Suppressor macrophage (primary cell): ENCODE measurements at regions not wholly inside any gene's neighbourhood (a gene's known extent, or its start where the extent isn't known, plus 50 kb on each side); places are given as distances from the start of the nearest gene placed in this dataset.
A peak's percentile ranks its signal among the peaks of the same experiment; 100 is the strongest.
"Not testable (repeated sequence)": the region's sequence is repeated elsewhere in the genome, so short reads cannot be mapped to it uniquely, and the experiment has no call there.

Experiments
- DNase-seq, 4 experiments: peaks; one replicate each; pipeline ENCODE4 v3.0.0-alpha.2; 2020 to 2022

- peak in 1 of 4 experiments; percentile 7 for DNase-seq
Measured at GRCh38 chr6:11889572-11889971, 111.0 kb upstream of the ADTRP start.

- no peak for DNase-seq
Measured at GRCh38 chr6:11888727-11889126, 110.1 kb upstream of the ADTRP start.

GRCh38 chr6:11885159-11885558 lies 106.6 kb upstream of the ADTRP start:
- DNase-seq = no peak

- DNase-seq = not testable (repeated sequence)
Measured at GRCh38 chr6:11883471-11883870, 104.9 kb upstream of the ADTRP start.

GRCh38 chr6:11880156-11880555 lies 101.6 kb upstream of the ADTRP start:
- DNase-seq = not testable (repeated sequence)

- DNase-seq = no peak
Measured at GRCh38 chr6:11878735-11879134, 100.1 kb upstream of the ADTRP start.

- no peak for DNase-seq
Measured at GRCh38 chr6:11878029-11878428, 99.4 kb upstream of the ADTRP start.

GRCh38 chr6:11876934-11877433 lies 98.4 kb upstream of the ADTRP start:
- no peak for DNase-seq

GRCh38 chr6:11875325-11876109 lies 96.9 kb upstream of the ADTRP start:
- no peak for DNase-seq

GRCh38 chr6:11869672-11870340 lies 91.2 kb upstream of the ADTRP start:
- DNase-seq = no peak

GRCh38 chr6:11868392-11868791 lies 89.8 kb upstream of the ADTRP start:
- DNase-seq = no peak

GRCh38 chr6:11865680-11866300 lies 87.2 kb upstream of the ADTRP start:
- DNase-seq = no peak

- DNase-seq = no peak
Measured at GRCh38 chr6:11858439-11858838, 79.8 kb upstream of the ADTRP start.

- DNase-seq = no peak
Measured at GRCh38 chr6:11855743-11856142, 77.1 kb upstream of the ADTRP start.

- DNase-seq = peak; percentile 51 to 80 (median 69)
Measured at GRCh38 chr6:11854408-11855165, 76.0 kb upstream of the ADTRP start.

- peak; percentile 43 to 72 (median 63) for DNase-seq
Measured at GRCh38 chr6:11853678-11854407, 75.2 kb upstream of the ADTRP start.

- peak; percentile 9 to 67 (median 60) for DNase-seq
Measured at GRCh38 chr6:11852061-11852651, 73.6 kb upstream of the ADTRP start.

GRCh38 chr6:11851387-11851786 lies 72.8 kb upstream of the ADTRP start:
- DNase-seq = no peak

GRCh38 chr6:11848852-11849731 lies 70.5 kb upstream of the ADTRP start:
- DNase-seq = no peak

GRCh38 chr6:11848346-11848651 lies 69.7 kb upstream of the ADTRP start:
- no peak for DNase-seq
